AG04449 (cell line): ENCODE measurements at regions not wholly inside any gene's neighbourhood (a gene's known extent, or its start where the extent isn't known, plus 50 kb on each side); places are given as distances from the start of the nearest gene placed in this dataset.

Source experiments
- CTCF ChIA-PET: fragments of 350-600 bp; formaldehyde crosslinking; extraction: SDS; loops from one replicate; lab custom pipeline; 2021; ENCODE audit warnings: antibody characterized with exemption; lab: Yijun Ruan, JAX
- POLR2A ChIA-PET: fragments of 400-600, 350-600 bp; formaldehyde crosslinking; extraction: SDS; loops from one replicate; lab custom pipeline; 2020; ENCODE audit warnings: antibody characterized with exemption, inconsistent platforms; lab: Yijun Ruan, JAX
- DNase-seq: peaks from one replicate; pipeline ENCODE4 v3.0.0-alpha.2; 2010; ENCODE audit warnings: low read depth, low spot score
- H3K4me3 ChIP-seq: 2 replicates; pipeline ENCODE4 v1.5.1; 2011; ENCODE audit warnings: low read depth, mild to moderate bottlenecking, control low read depth, low read length
- TF ChIP-seq, protein P1 (sequence below): IDR thresholded peaks from one replicate; pipeline ENCODE4 v1.5.1; 2011; ENCODE audit warnings: mild to moderate bottlenecking, moderate library complexity, low read length, control low read depth, inconsistent platforms; ENCODE audit not compliant: insufficient read depth; ENCODE audit errors: missing control alignments

DNA sequence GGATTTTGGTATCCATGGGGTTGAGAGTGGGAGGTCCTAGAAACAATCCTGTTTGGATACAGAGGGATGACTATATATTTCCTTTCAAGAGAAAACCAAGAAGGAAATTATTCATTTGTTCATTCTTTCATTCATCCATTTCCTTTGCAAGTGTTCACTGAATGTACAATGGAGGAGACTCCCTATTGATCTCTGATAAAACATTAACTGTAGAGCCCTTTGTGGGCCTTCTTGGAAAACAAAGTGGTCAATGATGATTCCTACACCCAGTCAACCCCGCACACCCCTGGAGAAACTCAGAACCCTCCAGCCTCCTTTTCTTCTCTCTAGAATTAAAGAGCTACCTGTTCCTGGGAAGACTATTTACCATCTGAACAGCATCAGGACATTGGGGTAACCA lies 247.3 kb downstream of the AUH start:
- CTCF ChIA-PET, result no interaction called here

DNA sequence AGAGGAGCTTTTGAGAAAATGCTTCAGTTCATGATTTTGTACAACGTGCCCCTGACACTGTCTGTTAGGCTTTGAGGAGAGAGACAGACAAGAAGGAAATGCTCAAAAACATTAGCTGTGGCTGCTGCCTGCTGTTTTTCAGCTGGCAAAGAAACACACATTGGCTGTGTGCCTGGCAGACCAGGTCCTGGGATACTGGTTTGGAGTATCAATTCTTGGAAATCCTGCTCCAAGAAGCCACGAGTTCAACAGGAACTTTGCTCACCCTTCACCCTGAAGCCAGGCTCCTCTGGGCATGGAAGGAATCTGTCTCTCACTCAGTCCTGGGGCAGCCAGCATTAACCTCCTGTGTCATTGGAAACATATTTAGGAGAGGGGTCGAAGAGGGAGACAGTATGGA lies 245.5 kb downstream of the AUH start:
- no peak for DNase-seq
- no peak overlapping the region for H3K4me3 ChIP-seq
- CTCF ChIA-PET, result no interaction called here
- POLR2A ChIA-PET, result interaction anchor here (0.8 kb wide), 1 partner anchor 14 kb away, joined by 3 read pairs; no protein-coding TSS in a partner anchor
- TF ChIP-seq, protein P1, sequence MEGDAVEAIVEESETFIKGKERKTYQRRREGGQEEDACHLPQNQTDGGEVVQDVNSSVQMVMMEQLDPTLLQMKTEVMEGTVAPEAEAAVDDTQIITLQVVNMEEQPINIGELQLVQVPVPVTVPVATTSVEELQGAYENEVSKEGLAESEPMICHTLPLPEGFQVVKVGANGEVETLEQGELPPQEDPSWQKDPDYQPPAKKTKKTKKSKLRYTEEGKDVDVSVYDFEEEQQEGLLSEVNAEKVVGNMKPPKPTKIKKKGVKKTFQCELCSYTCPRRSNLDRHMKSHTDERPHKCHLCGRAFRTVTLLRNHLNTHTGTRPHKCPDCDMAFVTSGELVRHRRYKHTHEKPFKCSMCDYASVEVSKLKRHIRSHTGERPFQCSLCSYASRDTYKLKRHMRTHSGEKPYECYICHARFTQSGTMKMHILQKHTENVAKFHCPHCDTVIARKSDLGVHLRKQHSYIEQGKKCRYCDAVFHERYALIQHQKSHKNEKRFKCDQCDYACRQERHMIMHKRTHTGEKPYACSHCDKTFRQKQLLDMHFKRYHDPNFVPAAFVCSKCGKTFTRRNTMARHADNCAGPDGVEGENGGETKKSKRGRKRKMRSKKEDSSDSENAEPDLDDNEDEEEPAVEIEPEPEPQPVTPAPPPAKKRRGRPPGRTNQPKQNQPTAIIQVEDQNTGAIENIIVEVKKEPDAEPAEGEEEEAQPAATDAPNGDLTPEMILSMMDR, result no peak

More for the DNA sequence above, 247.3 kb downstream of the AUH start:
- H3K4me3 ChIP-seq, result no peak overlapping the region
- POLR2A ChIA-PET, result no interaction called here
- TF ChIP-seq, protein P1, result no peak
- DNase-seq, result no peak

DNA sequence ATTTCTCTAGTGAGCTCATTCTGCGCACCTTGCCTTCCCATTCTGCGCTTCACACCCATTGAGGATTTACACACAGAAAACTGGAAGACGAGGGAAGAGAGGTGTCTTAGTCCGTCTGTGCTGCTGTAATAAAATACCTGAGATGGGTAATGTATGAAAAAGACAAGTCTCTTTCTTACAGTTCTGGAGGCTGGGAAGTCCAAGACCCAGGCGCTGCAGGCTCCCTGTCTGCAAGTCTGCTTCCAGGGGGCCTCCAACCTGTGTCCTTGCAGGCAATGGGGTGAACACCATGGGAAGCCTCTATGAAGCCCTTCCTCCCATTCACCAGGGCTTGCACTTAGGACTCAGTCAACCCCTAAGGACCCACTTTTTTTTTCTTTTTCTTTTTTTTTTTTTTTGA lies 245.0 kb downstream of the AUH start:
- no peak for DNase-seq
- CTCF ChIA-PET, result no interaction called here
- POLR2A ChIA-PET, result interaction anchor here (0.8 kb wide), 1 partner anchor 14 kb away, joined by 3 read pairs; no protein-coding TSS in a partner anchor
- H3K4me3 ChIP-seq, result no peak overlapping the region
- TF ChIP-seq, protein P1, result no peak

DNA sequence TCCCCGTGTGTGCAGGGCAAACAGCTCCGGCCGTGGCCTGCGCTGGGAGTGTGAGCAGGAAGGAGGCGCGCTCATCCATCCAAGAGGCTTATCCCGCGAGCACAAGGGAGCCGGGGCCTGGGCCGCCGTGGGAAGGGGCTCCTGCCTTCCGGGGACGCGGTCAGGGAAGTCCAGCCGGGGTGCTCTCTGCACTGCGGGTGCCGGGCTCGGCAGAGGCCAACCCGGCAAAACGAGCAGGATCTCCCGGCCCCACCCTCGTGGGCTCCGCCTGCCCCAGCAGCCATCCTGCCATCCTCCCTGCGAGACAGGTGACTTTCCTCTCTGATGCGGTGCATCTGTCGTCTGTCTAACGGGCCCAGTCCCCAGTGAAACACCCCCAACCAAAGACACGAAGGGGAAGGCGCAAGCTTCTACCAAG lies 244.2 kb downstream of the AUH start:
- DNase-seq, result no peak
- CTCF ChIA-PET, result interaction anchor here (1.1 kb wide), 1 partner anchor 316 kb away, joined by 3 read pairs; no protein-coding TSS in a partner anchor
- POLR2A ChIA-PET, result no interaction called here
- TF ChIP-seq, protein P1, result no peak
- no peak overlapping the region for H3K4me3 ChIP-seq

DNA sequence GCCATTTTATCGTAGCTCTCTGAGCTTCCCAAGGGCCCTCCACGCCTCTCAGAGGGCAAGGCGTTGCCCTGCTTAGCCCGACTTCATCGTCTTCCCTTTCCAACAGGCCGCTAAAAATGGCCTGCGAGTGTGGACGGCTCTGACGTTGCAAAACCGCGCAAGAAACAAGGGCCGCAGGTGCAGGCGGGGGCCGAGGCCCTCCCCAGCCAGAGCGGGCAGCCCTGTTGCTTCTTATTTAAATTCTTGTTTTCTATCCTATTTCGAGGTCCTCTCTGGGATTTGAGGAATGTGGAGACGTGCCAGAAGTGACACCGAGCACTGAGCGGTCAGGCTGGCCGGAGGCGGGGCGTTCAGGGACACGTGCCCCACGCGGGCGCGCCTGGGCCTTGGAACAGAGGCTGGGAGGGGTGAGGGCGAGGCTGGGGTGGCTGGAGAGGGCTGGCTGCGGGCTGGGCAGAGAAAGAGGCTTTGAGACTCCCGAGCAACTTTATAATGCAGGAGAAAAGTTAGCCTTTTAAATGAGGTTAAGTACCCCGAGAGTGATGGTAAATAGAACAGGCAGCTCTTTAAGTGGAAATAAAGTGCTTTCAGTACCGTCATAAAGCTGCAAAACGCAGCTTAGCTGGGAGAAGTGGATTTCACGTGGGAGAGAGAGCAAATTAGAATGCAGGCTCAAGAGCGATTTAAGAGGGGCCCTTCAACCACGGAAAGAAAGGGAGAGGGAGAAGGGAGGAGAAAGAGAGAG lies 243.6 kb downstream of the AUH start:
- H3K4me3 ChIP-seq, result peak overlapping the region; percentile 15; the same call in 1 of the 2 replicates

DNA sequence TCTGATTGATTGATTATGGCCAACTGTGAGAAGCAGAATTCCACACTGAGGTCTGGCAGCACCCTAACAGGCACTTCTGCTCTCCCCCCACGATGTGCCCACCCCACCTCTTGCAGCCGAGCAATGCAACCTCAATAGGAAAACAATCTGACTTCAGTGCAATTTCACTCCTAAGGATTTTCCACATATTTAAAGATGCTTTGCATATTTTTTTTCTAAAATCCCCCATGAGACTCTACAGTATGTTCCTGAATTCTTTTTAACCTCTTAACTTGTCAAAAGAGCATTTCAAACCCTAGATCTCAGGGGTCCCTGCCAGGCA lies 243.1 kb downstream of the AUH start:
- DNase-seq, result no peak
- no peak overlapping the region for H3K4me3 ChIP-seq
- ChIA-PET POLR2A (no interaction called here), CTCF (no interaction called here)
- TF ChIP-seq, protein P1, result no peak

More for the DNA sequence above, 243.6 kb downstream of the AUH start:
- TF ChIP-seq, protein P1, result no peak
- ChIA-PET CTCF (interaction anchor here (1.1 kb wide), 1 partner anchor 315 kb away, joined by 3 read pairs; no protein-coding TSS in a partner anchor), POLR2A (no interaction called here)
- DNase-seq, result peak; percentile 52
